GM13977 (cell line): ENCODE measurements at regions not wholly inside any gene's neighbourhood (a gene's known extent, or its start where the extent isn't known, plus 50 kb on each side); places are given as distances from the start of the nearest gene placed in this dataset.

ENCODE experiments used
- DNase-seq: peaks from one replicate; pipeline ENCODE4 v3.0.0; 2012; ENCODE audit warnings: low spot score
- in situ Hi-C: fragments of 300-500 bp; cut with MboI; formaldehyde crosslinking; loops from one replicate; pipeline ENCODE4 v1.12.0; 2022; ENCODE audit warnings: low sequenced_read_pairs, low pct_unique_long_range_greater_than_20kb, mixed read lengths, inconsistent platforms; ENCODE audit not compliant: unreplicated experiment
- TF ChIP-seq, protein P1 (sequence below): IDR thresholded peaks from 2 replicates; pipeline ENCODE4 v1.5.1; 2012; ENCODE audit warnings: mild to moderate bottlenecking, control low read depth; ENCODE audit not compliant: insufficient read depth; ENCODE audit errors: extremely low read depth, missing control alignments

DNA sequence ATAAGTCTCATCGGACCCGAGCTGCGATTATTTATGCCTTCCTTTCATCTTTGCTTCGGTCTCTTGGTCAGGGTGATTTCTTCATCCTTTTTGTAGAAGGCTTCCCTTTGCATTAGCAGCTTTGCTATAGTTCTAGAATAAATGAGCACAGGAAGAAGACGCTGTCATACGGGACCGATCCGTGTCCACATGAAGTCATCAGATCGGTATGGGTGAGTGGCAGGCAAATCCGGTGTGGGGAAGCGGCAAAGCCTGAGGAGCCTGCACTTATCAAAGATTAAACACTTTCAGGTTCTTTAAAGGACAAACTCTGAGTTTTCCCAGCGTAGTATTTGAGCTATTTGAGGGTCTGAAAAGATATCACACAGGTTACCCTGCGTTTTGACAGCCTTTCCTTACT lies 119.3 kb downstream of the IRS2 start:
- no peak for DNase-seq
- in situ Hi-C loops, result no loop called here
- TF ChIP-seq, protein P1, sequence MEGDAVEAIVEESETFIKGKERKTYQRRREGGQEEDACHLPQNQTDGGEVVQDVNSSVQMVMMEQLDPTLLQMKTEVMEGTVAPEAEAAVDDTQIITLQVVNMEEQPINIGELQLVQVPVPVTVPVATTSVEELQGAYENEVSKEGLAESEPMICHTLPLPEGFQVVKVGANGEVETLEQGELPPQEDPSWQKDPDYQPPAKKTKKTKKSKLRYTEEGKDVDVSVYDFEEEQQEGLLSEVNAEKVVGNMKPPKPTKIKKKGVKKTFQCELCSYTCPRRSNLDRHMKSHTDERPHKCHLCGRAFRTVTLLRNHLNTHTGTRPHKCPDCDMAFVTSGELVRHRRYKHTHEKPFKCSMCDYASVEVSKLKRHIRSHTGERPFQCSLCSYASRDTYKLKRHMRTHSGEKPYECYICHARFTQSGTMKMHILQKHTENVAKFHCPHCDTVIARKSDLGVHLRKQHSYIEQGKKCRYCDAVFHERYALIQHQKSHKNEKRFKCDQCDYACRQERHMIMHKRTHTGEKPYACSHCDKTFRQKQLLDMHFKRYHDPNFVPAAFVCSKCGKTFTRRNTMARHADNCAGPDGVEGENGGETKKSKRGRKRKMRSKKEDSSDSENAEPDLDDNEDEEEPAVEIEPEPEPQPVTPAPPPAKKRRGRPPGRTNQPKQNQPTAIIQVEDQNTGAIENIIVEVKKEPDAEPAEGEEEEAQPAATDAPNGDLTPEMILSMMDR, result no peak

DNA sequence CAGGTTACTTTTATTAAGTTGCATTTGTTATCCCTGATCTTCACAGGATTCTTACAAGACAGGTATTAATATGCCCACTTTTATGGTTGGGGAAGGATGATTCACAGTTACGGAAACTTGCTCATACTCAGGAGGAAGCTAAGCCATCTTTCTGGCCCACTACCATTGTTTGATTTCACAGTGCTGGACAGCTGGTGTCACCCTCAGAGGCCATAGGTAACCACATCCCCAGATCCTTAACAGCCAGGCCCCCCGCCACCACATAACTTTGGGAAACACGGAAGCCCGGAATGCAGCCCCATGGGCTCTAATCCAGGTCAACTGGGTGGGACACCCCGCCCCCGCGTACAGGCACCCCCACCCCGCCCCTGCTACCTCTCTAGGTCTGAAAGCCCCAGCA lies 119.7 kb downstream of the IRS2 start:
- TF ChIP-seq, protein P1, result no peak
- in situ Hi-C loops, result no loop called here
- DNase-seq, result no peak

DNA sequence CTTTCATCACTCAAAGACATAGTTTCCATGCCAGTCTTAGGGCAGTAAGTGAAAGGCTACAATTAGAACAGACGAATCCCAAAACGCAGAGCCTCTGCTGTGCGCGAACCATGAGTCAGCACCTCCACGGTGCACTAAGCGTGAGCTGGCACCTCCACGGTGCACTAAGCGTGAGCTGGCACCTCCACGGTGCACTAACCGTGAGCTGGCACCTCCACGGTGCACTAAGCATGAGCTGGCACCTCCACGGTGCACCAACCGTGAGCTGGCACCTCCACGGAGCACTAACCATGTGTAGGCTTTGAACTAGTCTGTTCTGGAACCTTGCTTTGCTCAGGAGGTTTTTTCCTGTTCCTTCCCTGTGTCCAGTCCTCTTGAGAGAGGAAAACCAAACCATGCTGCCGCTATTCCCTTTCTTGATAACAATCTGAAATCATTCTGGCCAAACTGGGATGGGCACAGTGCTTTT lies 120.6 kb downstream of the IRS2 start:
- TF ChIP-seq, protein P1, result no peak
- in situ Hi-C loops, result no loop called here
- no peak for DNase-seq

DNA sequence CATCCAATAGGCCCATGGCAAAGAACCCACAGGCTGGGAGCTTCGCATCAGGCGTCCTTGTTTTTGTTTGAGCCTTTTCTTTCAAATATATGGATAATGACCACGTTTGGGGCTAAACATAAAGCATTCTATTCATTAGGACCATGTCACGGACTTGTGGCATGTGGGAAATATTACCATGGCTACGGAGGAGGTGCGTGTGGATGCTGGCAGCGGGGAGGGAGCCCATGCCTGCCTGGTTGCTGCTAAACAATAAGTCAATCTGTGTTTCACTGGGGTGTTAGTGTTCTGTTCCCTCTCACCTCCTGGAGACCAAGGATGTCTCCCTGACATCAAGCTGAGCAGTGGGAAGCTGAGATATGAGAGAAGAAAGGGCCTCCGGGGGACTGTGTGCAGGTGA lies 121.1 kb downstream of the IRS2 start:
- TF ChIP-seq, protein P1, result no peak
- DNase-seq, result no peak
- in situ Hi-C loops, result no loop called here

DNA sequence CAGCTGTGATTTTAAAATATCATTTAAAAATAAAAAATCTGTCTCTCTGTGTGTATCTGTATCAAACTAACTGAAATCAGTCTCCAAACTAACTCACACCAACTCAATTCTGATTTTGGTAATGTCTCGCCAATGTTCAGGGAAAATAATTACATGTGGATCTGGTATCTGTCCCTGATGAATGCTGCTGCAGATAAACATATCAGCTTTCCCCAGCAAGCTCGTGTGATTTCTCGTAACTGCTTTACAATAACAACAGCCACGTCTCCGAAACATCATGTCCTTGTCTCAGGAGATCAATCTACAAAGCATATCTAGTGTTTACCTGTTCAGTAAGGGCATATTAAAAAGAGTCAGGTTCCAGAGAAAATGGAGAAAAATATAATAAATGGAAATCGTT lies 129.0 kb downstream of the IRS2 start:
- no peak for DNase-seq
- in situ Hi-C loops, result no loop called here
- TF ChIP-seq, protein P1, result no peak

DNA sequence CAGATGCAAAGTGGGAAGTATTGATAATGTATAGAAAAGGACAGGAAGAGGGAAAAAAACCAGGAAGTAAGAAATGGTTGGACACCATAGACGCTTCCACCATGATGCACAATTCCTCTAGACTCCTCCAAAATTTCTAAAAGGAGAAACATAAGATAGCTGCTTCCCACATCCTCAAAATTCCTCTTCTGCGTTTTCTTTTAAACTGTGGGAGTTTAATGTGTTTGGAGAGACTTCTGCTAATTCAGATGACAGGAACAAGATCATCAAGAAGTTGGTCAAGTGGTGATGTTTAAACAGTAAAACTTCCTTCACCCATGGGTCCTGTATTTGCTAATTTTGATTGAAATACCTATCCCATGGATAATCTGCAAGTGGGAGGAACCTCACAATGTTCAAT lies 130.2 kb downstream of the IRS2 start:
- no peak for DNase-seq
- in situ Hi-C loops, result no loop called here

More for the DNA sequence above, 130.2 kb downstream of the IRS2 start:
- TF ChIP-seq, protein P1, result no peak
